Natural killer cell (primary cell): ENCODE measurements at regions not wholly inside any gene's neighbourhood (a gene's known extent, or its start where the extent isn't known, plus 50 kb on each side); places are given as distances from the start of the nearest gene placed in this dataset.

Experiments used
- ATAC-seq, 3 donors: fragments of 150-1000 bp in 2 of 3; fragments of 200-7000 bp in 1 of 3; cut with Tn5 transposase; 1 replicate in 1 of 3; 2 replicates in 2 of 3; pipeline ENCODE4 v1.10.0; 2021; ENCODE audit warnings: mild to moderate bottlenecking in 2 of 3, moderate library complexity in 2 of 3
- DNase-seq, 2 donors: peaks; one replicate each; pipeline versions ENCODE4 v3.0.0 to v3.0.0-alpha.2; 2013 to 2021; ENCODE audit warnings: mixed read lengths in 1 of 2
- H3K27ac ChIP-seq: one replicate; pipeline ENCODE4 v1.5.1; 2013; ENCODE audit warnings: mild to moderate bottlenecking, low read length
- H3K27me3 ChIP-seq: one replicate; pipeline ENCODE4 v1.6.1; 2013; ENCODE audit warnings: low read length; ENCODE audit not compliant: control insufficient read depth, insufficient read depth
- H3K36me3 ChIP-seq: one replicate; pipeline ENCODE4 v1.6.1; 2013; ENCODE audit warnings: low read length; ENCODE audit not compliant: control insufficient read depth, insufficient read depth
- H3K4me1 ChIP-seq: one replicate; pipeline ENCODE4 v1.6.1; 2013; ENCODE audit warnings: low read length; ENCODE audit not compliant: control insufficient read depth, insufficient read depth
- H3K4me3 ChIP-seq: one replicate; pipeline ENCODE4 v1.5.1; 2013; ENCODE audit warnings: low read length
- H3K9me3 ChIP-seq: one replicate; pipeline ENCODE4 v1.6.1; 2013; ENCODE audit warnings: low read length; ENCODE audit not compliant: control insufficient read depth, insufficient read depth
- H3K27ac Mint-ChIP-seq, 2 donors: one replicate each; pipeline ENCODE4 v1.8.0; 2022; ENCODE audit warnings: mild to moderate bottlenecking in 2 of 2, mixed read lengths in 2 of 2, moderate library complexity in 1 of 2
- H3K27me3 Mint-ChIP-seq, 2 donors: one replicate each; pipeline ENCODE4 v1.8.0; 2022; ENCODE audit warnings: low read depth in 2 of 2, mixed read lengths in 2 of 2
- H3K36me3 Mint-ChIP-seq: one replicate; pipeline ENCODE4 v1.8.0; 2022; ENCODE audit warnings: mixed read lengths
- H3K4me1 Mint-ChIP-seq, 2 donors: one replicate each; pipeline ENCODE4 v1.8.0; 2022; ENCODE audit warnings: mixed read lengths in 2 of 2
- H3K4me3 Mint-ChIP-seq: one replicate; pipeline ENCODE4 v1.8.0; 2022; ENCODE audit warnings: mild to moderate bottlenecking, moderate library complexity, mixed read lengths
- H3K9me3 Mint-ChIP-seq, 2 donors: one replicate each; pipeline ENCODE4 v1.8.0; 2022; ENCODE audit warnings: mixed read lengths in 2 of 2
- WGBS: methylation state at CpG from one replicate; pipeline ENCODE4 v1.1.7; 2013; ENCODE audit warnings: missing lambda C conversion rate; ENCODE audit not compliant: insufficient coverage; 5-methylcytosine and 5-hydroxymethylcytosine counted together
- intact Hi-C: fragments of 100-400 bp; cut with micrococcal nuclease; formaldehyde crosslinking; loops from one replicate; pipeline ENCODE4 v1.14.2; 2022
- TF ChIP-seq, protein P1 (sequence below): fragments of 200-600 bp; IDR thresholded peaks from one replicate; pipeline ENCODE4 v1.8.0; 2022; ENCODE audit warnings: antibody characterized with exemption

DNA sequence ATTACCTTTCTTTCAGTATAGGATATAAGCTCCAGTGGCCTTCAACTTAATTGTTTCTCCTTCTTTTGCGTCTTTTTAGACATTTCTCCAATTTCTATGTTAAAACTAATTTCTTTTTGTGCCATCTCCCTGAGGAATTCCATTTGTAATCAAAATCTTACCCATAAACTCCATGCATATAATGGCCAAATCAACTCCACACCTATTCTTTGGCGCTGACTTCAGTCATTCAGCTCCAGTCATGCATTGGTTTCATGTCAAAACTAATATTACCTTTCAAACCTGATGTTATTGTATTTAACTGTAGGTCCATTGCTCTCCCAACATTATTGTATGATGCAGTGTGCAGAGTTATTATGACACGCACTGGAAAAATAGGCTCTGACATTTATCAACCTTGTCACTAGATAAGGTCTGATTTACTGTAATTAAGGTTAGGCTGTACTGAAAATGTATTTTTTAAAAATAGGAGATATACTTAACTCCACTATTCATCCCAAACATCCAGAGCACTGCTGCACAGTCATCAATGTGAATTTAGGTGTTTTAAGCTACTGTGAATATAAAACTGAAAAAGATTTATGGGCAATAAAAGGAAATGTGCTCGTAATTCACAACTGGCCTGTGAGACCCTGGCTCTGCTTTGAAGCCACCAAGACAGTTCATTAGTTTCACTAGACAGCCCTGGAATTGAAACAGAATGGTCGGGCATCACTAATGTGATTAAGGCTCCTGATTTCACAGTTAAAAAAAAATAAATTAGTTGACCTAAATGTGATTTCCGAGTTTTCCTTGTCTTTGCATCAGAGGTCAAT, 180.6 kb upstream of the GRIA4 start:
- no peaks in the 10 kb centered on the region for H3K27me3 ChIP-seq
- no peaks in the 10 kb centered on the region for H3K4me1 Mint-ChIP-seq

GRCh38 chr11:105407101-105407500, 202.8 kb upstream of the GRIA4 start:
- Histone ChIP-seq H3K9me3 (no peaks in the 10 kb centered on the region), H3K4me1 (no peaks in the 10 kb centered on the region), H3K27ac (no peak overlapping the region), H3K27me3 (no peaks in the 10 kb centered on the region), H3K36me3 (no peaks in the 10 kb centered on the region), H3K4me3 (no peak overlapping the region)
- H3K9me3 Mint-ChIP-seq, result peaks cover 10 to 15% of the 10 kb centered on the region in 2 donors
- no peaks in the 10 kb centered on the region for H3K27me3 Mint-ChIP-seq
- TF ChIP-seq, protein P1, sequence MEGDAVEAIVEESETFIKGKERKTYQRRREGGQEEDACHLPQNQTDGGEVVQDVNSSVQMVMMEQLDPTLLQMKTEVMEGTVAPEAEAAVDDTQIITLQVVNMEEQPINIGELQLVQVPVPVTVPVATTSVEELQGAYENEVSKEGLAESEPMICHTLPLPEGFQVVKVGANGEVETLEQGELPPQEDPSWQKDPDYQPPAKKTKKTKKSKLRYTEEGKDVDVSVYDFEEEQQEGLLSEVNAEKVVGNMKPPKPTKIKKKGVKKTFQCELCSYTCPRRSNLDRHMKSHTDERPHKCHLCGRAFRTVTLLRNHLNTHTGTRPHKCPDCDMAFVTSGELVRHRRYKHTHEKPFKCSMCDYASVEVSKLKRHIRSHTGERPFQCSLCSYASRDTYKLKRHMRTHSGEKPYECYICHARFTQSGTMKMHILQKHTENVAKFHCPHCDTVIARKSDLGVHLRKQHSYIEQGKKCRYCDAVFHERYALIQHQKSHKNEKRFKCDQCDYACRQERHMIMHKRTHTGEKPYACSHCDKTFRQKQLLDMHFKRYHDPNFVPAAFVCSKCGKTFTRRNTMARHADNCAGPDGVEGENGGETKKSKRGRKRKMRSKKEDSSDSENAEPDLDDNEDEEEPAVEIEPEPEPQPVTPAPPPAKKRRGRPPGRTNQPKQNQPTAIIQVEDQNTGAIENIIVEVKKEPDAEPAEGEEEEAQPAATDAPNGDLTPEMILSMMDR, result no peak
- DNase-seq (no peak), ATAC-seq (no peak)
- WGBS, result 90% methylated on average over 1 of the region's 1 CpG
- H3K27ac Mint-ChIP-seq, result no peak overlapping the region
- no peaks in the 10 kb centered on the region for H3K36me3 Mint-ChIP-seq
- no peak overlapping the region for H3K4me3 Mint-ChIP-seq
- intact Hi-C loops, result no loop called here
- no peaks in the 10 kb centered on the region for H3K4me1 Mint-ChIP-seq

More for the DNA sequence above, 180.6 kb upstream of the GRIA4 start:
- intact Hi-C loops, result no loop called here
- Histone ChIP-seq H3K27ac (no peak overlapping the region), H3K4me1 (no peaks in the 10 kb centered on the region), H3K36me3 (no peaks in the 10 kb centered on the region), H3K9me3 (no peaks in the 10 kb centered on the region), H3K4me3 (no peak overlapping the region)
- ATAC-seq, result no peak
- no peak for DNase-seq
- Mint-ChIP-seq H3K27me3 (no peaks in the 10 kb centered on the region), H3K27ac (no peak overlapping the region), H3K9me3 (peaks cover 4 to 11% of the 10 kb centered on the region in 2 donors), H3K36me3 (no peaks in the 10 kb centered on the region), H3K4me3 (no peak overlapping the region)
- TF ChIP-seq, protein P1, result no peak
- 72% methylated on average over 5 of the region's 6 CpGs for WGBS

DNA sequence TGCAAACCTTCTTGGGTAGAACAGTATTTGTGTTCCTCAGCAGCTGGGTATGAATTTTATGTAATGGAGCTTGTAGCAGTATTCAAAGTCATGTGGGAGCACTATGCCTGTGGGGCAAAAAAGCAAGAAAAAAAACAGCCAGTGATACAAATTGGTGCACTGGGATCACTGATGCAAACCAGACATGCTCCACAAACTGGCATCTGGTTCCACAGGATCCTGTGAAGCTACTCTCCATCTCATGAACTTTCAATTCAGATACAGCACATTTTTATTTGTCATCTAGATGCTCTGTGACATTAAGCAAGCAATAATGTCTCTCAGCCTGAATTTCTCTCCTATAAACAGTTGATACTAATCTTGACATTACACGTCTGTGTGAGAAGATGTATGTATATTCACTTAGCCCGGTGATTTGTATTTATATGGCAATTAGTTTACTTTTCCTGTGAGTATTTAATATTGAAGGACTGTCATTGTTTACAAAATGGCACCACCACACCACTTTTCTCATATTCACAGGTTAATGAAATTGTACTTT, 208.5 kb upstream of the GRIA4 start:
- H3K27ac Mint-ChIP-seq, result no peak overlapping the region
- Histone ChIP-seq H3K36me3 (no peaks in the 10 kb centered on the region), H3K27ac (no peak overlapping the region), H3K27me3 (no peaks in the 10 kb centered on the region), H3K4me1 (no peaks in the 10 kb centered on the region), H3K4me3 (no peak overlapping the region), H3K9me3 (no peaks in the 10 kb centered on the region)
- H3K27me3 Mint-ChIP-seq, result no peaks in the 10 kb centered on the region
- TF ChIP-seq, protein P1, result no peak
- intact Hi-C loops, result no loop called here
- no peak for ATAC-seq
- DNase-seq, result no peak
- peaks cover 8 to 13% of the 10 kb centered on the region in 2 donors for H3K9me3 Mint-ChIP-seq
- H3K36me3 Mint-ChIP-seq, result no peaks in the 10 kb centered on the region
- no CpG with 5 or more reads among the region's 2 CpGs for WGBS
- no peak overlapping the region for H3K4me3 Mint-ChIP-seq
- H3K4me1 Mint-ChIP-seq, result no peaks in the 10 kb centered on the region
